K562 (cell line): ENCODE measurements at regions not wholly inside any gene's neighbourhood (a gene's known extent, or its start where the extent isn't known, plus 50 kb on each side); places are given as distances from the start of the nearest gene placed in this dataset.

Experiments
- ATAC-seq: fragments of 200-7000 bp; cut with Tn5 transposase; 3 replicates; pipeline ENCODE4 v1.9.1; 2020; ENCODE audit warnings: moderate library complexity
- BruUV-seq: library from RNA; stranded (reverse); fragments of 400-500 nt; replicated peaks from 2 replicates; lab custom pipeline; 2021; lab: Mats Ljungman, UMichigan
- CTCF ChIA-PET: fragments of 300-600 bp; formaldehyde crosslinking; extraction: SDS; loops from one replicate; lab custom pipeline; 2021; ENCODE audit warnings: low intra/inter-chr PET ratio; lab: Yijun Ruan, JAX
- POLR2A ChIA-PET: fragments of 300-600, 350-650 bp; sonication (Branson Sonifier 250); formaldehyde crosslinking; extraction: SDS; loops from one replicate; lab custom pipeline; 2021; ENCODE audit warnings: antibody characterized with exemption, inconsistent platforms; lab: Yijun Ruan, JAX
- DNase-seq, 4 experiments: peaks; one replicate each; pipeline versions ENCODE4 v3.0.0 to v3.0.0-alpha.2; 2011 to 2018; ENCODE audit warnings: low spot score in 3 of 4, mixed read lengths in 3 of 4; ENCODE audit errors: extremely low read depth in 1 of 4
- FAIRE-seq: peaks from 2 replicates; lab custom pipeline; 2011; peaks lifted over from hg19 to GRCh38; lab: Jason Lieb, UNC
- H2AFZ ChIP-seq: 2 replicates; pipeline ENCODE4 v1.6.0; 2011; ENCODE audit warnings: low read depth, low read length, control low read depth, inconsistent platforms
- H3K27ac ChIP-seq: fragments of 200-600 bp; 3 replicates; pipeline ENCODE4 v1.8.0; 2011; ENCODE audit warnings: low read depth, mild to moderate bottlenecking, control low read depth, inconsistent platforms, low read length, moderate library complexity, mixed read lengths; ENCODE audit errors: extremely low read depth
- H3K27me3 ChIP-seq, 2 experiments: fragments of 300-600 bp in 1 of 2; 2 replicates in 1 of 2; 3 replicates in 1 of 2; pipeline versions ENCODE4 v1.6.0 to v1.8.0; 2011; ENCODE audit warnings: inconsistent platforms in 2 of 2, low read length in 2 of 2, mild to moderate bottlenecking in 1 of 2, mixed read lengths in 1 of 2, moderate library complexity in 1 of 2; ENCODE audit not compliant: control insufficient read depth in 2 of 2, insufficient read depth in 2 of 2
- H3K36me3 ChIP-seq: fragments of 300-600 bp; 3 replicates; pipeline ENCODE4 v1.8.0; 2011; ENCODE audit warnings: mild to moderate bottlenecking, low read length, inconsistent platforms; ENCODE audit not compliant: control insufficient read depth, insufficient read depth
- H3K4me1 ChIP-seq, 2 experiments: fragments of 200-600 bp in 1 of 2; replicated peaks in 1 of 2; 2 replicates in 1 of 2; 3 replicates in 1 of 2; pipeline versions ENCODE4 v1.5.1 to v1.8.0; 2011; ENCODE audit warnings: inconsistent platforms in 2 of 2, low read length in 2 of 2, mild to moderate bottlenecking in 1 of 2, mixed read lengths in 1 of 2, moderate library complexity in 1 of 2; ENCODE audit not compliant: control insufficient read depth in 2 of 2, insufficient read depth in 2 of 2
- H3K4me2 ChIP-seq: 2 replicates; pipeline ENCODE4 v1.6.1; 2011; ENCODE audit warnings: low read length, control low read depth, inconsistent platforms, mixed read lengths; ENCODE audit not compliant: insufficient read depth
- H3K4me3 ChIP-seq: fragments of 200-600 bp; sonication (generic), shearing (Covaris generic); 2 replicates; pipeline ENCODE4 v1.5.1; 2016; ENCODE audit warnings: control low read depth, inconsistent platforms
- H3K79me2 ChIP-seq: fragments of 200-600 bp; 3 replicates; pipeline ENCODE4 v1.8.0; 2011; ENCODE audit warnings: low read length, inconsistent platforms; ENCODE audit not compliant: control insufficient read depth, insufficient read depth
- H3K9ac ChIP-seq, 2 experiments: 2 replicates each; pipeline versions ENCODE4 v1.6.0 to v1.6.1; 2011; ENCODE audit warnings: low read depth in 2 of 2, low read length in 2 of 2, control low read depth in 1 of 2, inconsistent platforms in 1 of 2, mild to moderate bottlenecking in 1 of 2, mixed read lengths in 1 of 2; ENCODE audit not compliant: insufficient read depth in 1 of 2
- H3K9me1 ChIP-seq: one replicate; pipeline ENCODE4 v1.6.0; 2011; ENCODE audit warnings: inconsistent platforms, mild to moderate bottlenecking, low read length, moderate library complexity; ENCODE audit not compliant: control insufficient read depth, insufficient read depth
- H3K9me3 ChIP-seq: replicated peaks from 2 replicates; pipeline ENCODE4 v1.5.1; 2011; ENCODE audit warnings: low read depth, low read length, inconsistent platforms; ENCODE audit not compliant: control insufficient read depth, insufficient read depth
- H4K20me1 ChIP-seq: replicated peaks from 2 replicates; pipeline ENCODE4 v1.6.1; 2011; ENCODE audit warnings: low read length, inconsistent platforms, mixed read lengths; ENCODE audit not compliant: control insufficient read depth, insufficient read depth
- BCL6 ChIP-seq: fragments of 250-450 bp; sonication (Bioruptor Pico); IDR thresholded peaks from 2 replicates; pipeline ENCODE4 v1.4.0; 2020
- HDAC2 ChIP-seq: fragments of 450-650 bp; IDR thresholded peaks from 2 replicates; pipeline ENCODE4 v1.6.1; 2016; ENCODE audit warnings: mild to moderate bottlenecking
- PHF21A ChIP-seq: fragments of 450-650 bp; IDR thresholded peaks from 2 replicates; pipeline ENCODE4 v1.6.1; 2017; ENCODE audit warnings: low read depth, borderline replicate concordance
- PKNOX1 ChIP-seq: fragments of 450-650 bp; IDR thresholded peaks from 2 replicates; pipeline ENCODE4 v1.6.1; 2016
- RERE ChIP-seq: sonication (generic); formaldehyde crosslinking; IDR thresholded peaks from 2 replicates; pipeline ENCODE4 v1.8.0; 2023; ENCODE audit warnings: missing genetic modification reagents, mild to moderate bottlenecking, borderline replicate concordance
- ZBTB33 ChIP-seq: sonication (generic); formaldehyde crosslinking; IDR thresholded peaks from 2 replicates; pipeline ENCODE4 v1.8.1; 2023; ENCODE audit warnings: mild to moderate bottlenecking, missing genetic modification reagents
- ZFPM2 ChIP-seq: fragments of 250-450 bp; sonication (Bioruptor Pico); IDR thresholded peaks from 2 replicates; pipeline ENCODE4 v1.5.1; 2022; ENCODE audit warnings: mild to moderate bottlenecking
- ZKSCAN8 ChIP-seq: fragments of 200-800 bp; sonication (Bioruptor generic); IDR thresholded peaks from 2 replicates; pipeline ENCODE4 v1.6.1; 2016; ENCODE audit warnings: missing genetic modification characterization, missing compliant biosample characterization
- ZNF212 ChIP-seq: fragments of 450-650 bp; formaldehyde crosslinking; IDR thresholded peaks from 2 replicates; pipeline ENCODE4 v1.4.0; 2020; ENCODE audit warnings: mild to moderate bottlenecking
- ZNF740 ChIP-seq, 3 experiments: fragments of 200-800 bp in 1 of 3; sonication (Bioruptor generic) in 1 of 3; sonication (generic) in 1 of 3; formaldehyde crosslinking in 1 of 3; IDR thresholded peaks; 2 replicates each; pipeline versions ENCODE4 v1.6.1 to v1.8.0; 2016 to 2022; ENCODE audit warnings: mild to moderate bottlenecking in 2 of 3, missing compliant biosample characterization in 2 of 3, missing genetic modification characterization in 2 of 3, missing genetic modification reagents in 1 of 3
- ZSCAN32 ChIP-seq: fragments of 450-650 bp; formaldehyde crosslinking; IDR thresholded peaks from 2 replicates; pipeline ENCODE4 v1.4.0; 2020; ENCODE audit warnings: mild to moderate bottlenecking, moderate library complexity
- WGBS: fragments of 100-300 bp; shearing (Covaris generic); methylation state at CpG from one replicate; pipeline ENCODE4 v1.1.6; 2016; ENCODE audit warnings: low coverage, mixed read lengths; ENCODE audit not compliant: insufficient coverage; ENCODE audit errors: missing lambda C conversion rate; 5-methylcytosine and 5-hydroxymethylcytosine counted together
- in situ Hi-C: fragments of 300-500 bp; cut with MboI; formaldehyde crosslinking; loops from 4 replicates; pipeline ENCODE4 v1.15.0; 2018; ENCODE audit warnings: inconsistent platforms, mixed read lengths
- intact Hi-C: fragments of 100-400 bp; cut with micrococcal nuclease; formaldehyde crosslinking; loops from 2 replicates; pipeline ENCODE4 v1.14.2; 2022

- Histone ChIP-seq H3K9me3 (no peaks in the 10 kb centered on the region), H3K27me3 (peaks cover 42 to 70% of the 10 kb centered on the region in 2 experiments; a peak in 3 of 5 replicates), H3K27ac (no peak overlapping the region), H3K4me3 (no peak overlapping the region), H3K9me1 (no peaks in the 10 kb centered on the region), H3K36me3 (no peaks in the 10 kb centered on the region), H3K4me1 (no peaks in the 10 kb centered on the region), H2AFZ (no peak overlapping the region), H3K79me2 (no peaks in the 10 kb centered on the region), H3K4me2 (no peak overlapping the region), H3K9ac (no peak overlapping the region), H4K20me1 (peaks cover 6% of the 10 kb centered on the region; the same call in 1 of the 2 replicates)
- no TSS peak for BruUV-seq
- intact Hi-C loops, result no loop called here
- ATAC-seq (no peak), FAIRE-seq (no peak), DNase-seq (no peak)
- in situ Hi-C loops, result no loop called here
- CTCF ChIA-PET, result no interaction called here
- POLR2A ChIA-PET, result interaction anchor here (0.9 kb wide), 1 partner anchor 15 kb away, joined by 3 read pairs; no protein-coding TSS in a partner anchor
- WGBS, result under 1% methylated on average over 9 of the region's 9 CpGs
- TF ChIP-seq BCL6 (CRISPR knock-in tag) (no peak), RERE (no peak), PKNOX1 (no peak), PHF21A (no peak), ZKSCAN8 (CRISPR knock-in tag) (no peak), ZFPM2 (CRISPR knock-in tag) (no peak), HDAC2 (no peak), ZNF212 (CRISPR knock-in tag) (no peak), ZNF740 (CRISPR knock-in tag; IDR thresholded peaks at IDR 0.05) (no peak), ZNF740 (tag; IDR thresholded peaks at IDR 0.05) (no peak), ZBTB33 (CRISPR knock-in tag) (no peak), ZSCAN32 (CRISPR knock-in tag) (no peak)
Observed at GRCh38 chr6:2471472-2471871, 226.1 kb upstream of the GMDS start.
